Gastroesophageal sphincter (tissue), 3 donors: ENCODE measurements at regions not wholly inside any gene's neighbourhood (a gene's known extent, or its start where the extent isn't known, plus 50 kb on each side); places are given as distances from the start of the nearest gene placed in this dataset.

Experiments
- CTCF ChIP-seq, 4 experiments: fragments of 200-600 bp in 2 of 4; fragments of 450-650 bp in 2 of 4; sonication (generic) in 1 of 4; IDR thresholded peaks; one replicate each; pipeline ENCODE4 v1.5.1; 2017 to 2019; ENCODE audit warnings: antibody characterized with exemption in 4 of 4, mild to moderate bottlenecking in 2 of 4, moderate library complexity in 2 of 4
- EP300 ChIP-seq: sonication (generic); formaldehyde crosslinking; IDR thresholded peaks from one replicate; pipeline ENCODE4 v1.6.1; 2017; ENCODE audit warnings: antibody characterized with exemption, mild to moderate bottlenecking

DNA sequence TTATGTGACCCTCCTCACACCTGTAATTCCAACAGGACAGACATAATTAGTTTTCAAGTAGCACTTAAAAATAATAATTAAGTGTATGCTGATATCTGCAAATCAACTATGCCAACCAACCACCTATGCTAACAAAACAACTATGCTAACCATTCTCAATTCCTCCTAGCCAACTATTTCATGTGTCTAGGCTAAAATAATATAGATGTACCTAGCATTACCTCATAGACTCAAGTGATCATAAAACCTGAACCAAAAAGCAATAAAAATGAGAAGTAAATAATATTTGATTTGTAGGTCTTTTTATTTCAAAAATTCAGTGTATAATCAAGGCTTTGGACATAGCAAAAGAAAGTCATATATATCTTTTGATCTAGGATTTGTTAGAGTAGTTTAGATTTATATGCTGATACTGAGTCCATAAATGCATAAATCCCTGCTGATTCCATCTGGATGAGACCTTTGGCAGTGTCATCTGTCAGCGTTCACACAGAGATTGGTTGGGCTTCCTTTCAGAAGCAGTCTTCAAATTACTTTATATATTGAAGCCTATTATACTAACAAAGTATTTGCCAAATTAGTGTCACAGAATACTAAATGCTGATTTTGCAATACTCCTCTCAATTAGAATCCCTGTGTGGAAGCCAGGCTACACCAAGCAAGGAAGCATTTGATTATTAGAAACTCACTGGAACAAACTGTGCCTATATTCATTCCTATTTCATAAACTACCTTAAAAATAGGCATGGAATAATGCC, 101.4 kb upstream of the PPM1H start:
- TF ChIP-seq CTCF (IDR thresholded peaks at IDR 0.05) (no peak), EP300 (no peak)
